HepG2 (cell line): ENCODE measurements at regions not wholly inside any gene's neighbourhood (a gene's known extent, or its start where the extent isn't known, plus 50 kb on each side); places are given as distances from the start of the nearest gene placed in this dataset.

Experiments used
- BCLAF1 ChIP-seq: fragments of 450-650 bp; IDR thresholded peaks from 2 replicates; pipeline ENCODE4 v1.6.1; 2017; ENCODE audit warnings: mild to moderate bottlenecking
- CTCF ChIP-seq: sonication (generic); formaldehyde crosslinking; IDR thresholded peaks from 2 replicates; pipeline ENCODE4 v1.5.0; 2020; ENCODE audit warnings: mild to moderate bottlenecking, missing genetic modification reagents, moderate library complexity
- DMAP1 ChIP-seq: IDR thresholded peaks from 2 replicates; pipeline ENCODE4 v1.6.1; 2016
- EP300 ChIP-seq, 3 experiments: sonication (generic) in 1 of 3; formaldehyde crosslinking in 1 of 3; IDR thresholded peaks; 2 replicates each; pipeline versions ENCODE4 v1.5.1 to v1.6.1; 2011 to 2020; ENCODE audit warnings: low read depth in 2 of 3, low read length in 2 of 3, borderline replicate concordance in 1 of 3, improper control_type of control experiment in 1 of 3, mild to moderate bottlenecking in 1 of 3, missing genetic modification reagents in 1 of 3, moderate library complexity in 1 of 3
- FOXP1 ChIP-seq, 2 experiments: fragments of 450-650 bp in 1 of 2; IDR thresholded peaks; 2 replicates each; pipeline ENCODE4 v1.6.1; 2017 to 2018; ENCODE audit warnings: antibody characterized with exemption in 1 of 2
- HDAC2 ChIP-seq: sonication (generic); formaldehyde crosslinking; IDR thresholded peaks from 2 replicates; pipeline ENCODE4 v1.4.0; 2020; ENCODE audit warnings: missing genetic modification reagents
- MED8 ChIP-seq: sonication (generic); formaldehyde crosslinking; IDR thresholded peaks from 2 replicates; pipeline ENCODE4 v1.8.1; 2023; ENCODE audit warnings: mild to moderate bottlenecking, missing genetic modification reagents; ENCODE audit not compliant: insufficient replicate concordance
- POGZ ChIP-seq: sonication (generic); formaldehyde crosslinking; IDR thresholded peaks from 2 replicates; pipeline ENCODE4 v1.4.0; 2020; ENCODE audit warnings: mild to moderate bottlenecking, missing genetic modification reagents
- POLR2AphosphoS5 ChIP-seq: IDR thresholded peaks from 2 replicates; pipeline ENCODE4 v1.6.1; 2012; ENCODE audit warnings: low read depth, low read length
- TFAP4 ChIP-seq: sonication (generic); IDR thresholded peaks from 2 replicates; pipeline ENCODE4 v1.6.1; 2016; ENCODE audit warnings: low read depth, borderline replicate concordance
- ZBTB49 ChIP-seq: sonication (generic); formaldehyde crosslinking; IDR thresholded peaks from 2 replicates; pipeline ENCODE4 v1.4.0; 2020; ENCODE audit warnings: missing genetic modification reagents, borderline replicate concordance
- ZNF687 ChIP-seq: sonication (generic); formaldehyde crosslinking; IDR thresholded peaks from 2 replicates; pipeline ENCODE4 v1.5.1; 2020; ENCODE audit warnings: mild to moderate bottlenecking, missing genetic modification reagents, moderate library complexity
- TF ChIP-seq, protein P1 (sequence below): sonication (generic); formaldehyde crosslinking; conservative IDR thresholded peaks from 2 replicates; pipeline ENCODE4 v1.4.0; 2020; ENCODE audit warnings: missing genetic modification reagents

DNA sequence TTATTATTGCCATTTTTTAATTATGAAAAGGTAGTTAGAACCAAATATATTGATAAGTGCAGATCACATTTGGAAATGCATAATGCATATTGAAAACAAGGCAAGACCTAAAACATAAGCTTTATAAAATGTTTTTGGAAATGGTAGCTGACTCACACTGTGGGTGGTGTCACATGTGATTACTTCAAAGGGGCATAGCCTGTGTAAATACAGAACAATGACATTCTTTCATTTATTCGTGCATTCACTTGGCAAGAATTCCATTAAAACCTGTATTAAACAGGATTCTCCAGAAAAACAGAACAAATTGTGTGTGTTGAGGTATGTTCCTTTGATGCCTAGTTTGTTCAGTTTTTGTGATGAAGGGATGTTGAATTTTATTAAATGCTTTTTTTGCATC lies 427.3 kb upstream of the ST6GAL2 start:
- TF ChIP-seq POGZ (CRISPR knock-in tag): no peak
- TF ChIP-seq HDAC2 (CRISPR knock-in tag): no peak
- no peak for TF ChIP-seq EP300 (IDR thresholded peaks at IDR 0.05; ENCODE audit: low read depth in 2 of 2, low read length in 2 of 2)
- no peak for TF ChIP-seq EP300 (CRISPR knock-in tag; IDR thresholded peaks at IDR 0.05; ENCODE audit: borderline replicate concordance)
- TF ChIP-seq TFAP4: no peak
- no peak for TF ChIP-seq FOXP1 (IDR thresholded peaks at IDR 0.05)
- no peak for TF ChIP-seq FOXP1 (CRISPR knock-in tag; IDR thresholded peaks at IDR 0.05)
- TF ChIP-seq BCLAF1: no peak
- TF ChIP-seq ZBTB49 (CRISPR knock-in tag): no peak
- TF ChIP-seq DMAP1 (CRISPR knock-in tag): no peak
- TF ChIP-seq, protein P1, sequence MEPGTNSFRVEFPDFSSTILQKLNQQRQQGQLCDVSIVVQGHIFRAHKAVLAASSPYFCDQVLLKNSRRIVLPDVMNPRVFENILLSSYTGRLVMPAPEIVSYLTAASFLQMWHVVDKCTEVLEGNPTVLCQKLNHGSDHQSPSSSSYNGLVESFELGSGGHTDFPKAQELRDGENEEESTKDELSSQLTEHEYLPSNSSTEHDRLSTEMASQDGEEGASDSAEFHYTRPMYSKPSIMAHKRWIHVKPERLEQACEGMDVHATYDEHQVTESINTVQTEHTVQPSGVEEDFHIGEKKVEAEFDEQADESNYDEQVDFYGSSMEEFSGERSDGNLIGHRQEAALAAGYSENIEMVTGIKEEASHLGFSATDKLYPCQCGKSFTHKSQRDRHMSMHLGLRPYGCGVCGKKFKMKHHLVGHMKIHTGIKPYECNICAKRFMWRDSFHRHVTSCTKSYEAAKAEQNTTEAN (CRISPR knock-in tag): no peak
- TF ChIP-seq POLR2AphosphoS5: no peak
- no peak for TF ChIP-seq MED8
- no peak for TF ChIP-seq CTCF (CRISPR knock-in tag)
- TF ChIP-seq ZNF687: no peak
